ENCODE measurements at regions not wholly inside any gene's neighbourhood (a gene's known extent, or its start where the extent isn't known, plus 50 kb on each side); places are given as distances from the start of the nearest gene placed in this dataset.

DNA sequence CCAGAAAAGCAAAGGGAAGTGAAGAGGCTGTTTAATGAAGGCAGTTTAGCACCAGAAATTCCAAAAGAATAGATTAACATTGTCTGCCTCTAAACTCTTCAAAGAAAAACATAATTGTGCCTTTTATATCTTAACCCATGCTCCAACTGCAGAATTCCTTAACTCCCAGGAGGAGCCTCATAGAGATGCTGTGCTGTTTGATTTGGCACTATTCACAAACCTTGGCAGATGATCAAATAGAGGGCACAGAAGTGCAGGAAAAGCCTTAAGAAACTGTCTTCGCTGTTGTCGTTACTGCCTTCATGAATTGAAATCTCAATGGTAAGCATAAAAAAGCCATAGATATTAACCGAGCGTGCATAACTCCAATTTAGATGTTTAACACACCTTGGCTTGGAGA lies 124.1 kb upstream of the MPPED2 start:
- Histone ChIP-seq H3K9ac (no peak overlapping the region), H3K4me1 (ENCODE audit: control insufficient read depth in 1 of 2, insufficient read depth in 2 of 2, low read depth in 1 of 2, low read length in 1 of 2) (peaks cover 0 to 3% of the 10 kb centered on the region in 2 experiments; a peak in 3 of 4 replicates), H3K9me2 (no peaks in the 10 kb centered on the region), H3K4me2 (no peak overlapping the region), H3K9me3 (no peaks in the 10 kb centered on the region), H3K4me3 (ENCODE audit: low read depth in 2 of 2, low read length in 1 of 2) (no peak overlapping the region), H3K27me3 (ENCODE audit: insufficient read depth) (no peaks in the 10 kb centered on the region), H4K20me1 (ENCODE audit: insufficient read depth) (no peaks in the 10 kb centered on the region), H2AFZ (ENCODE audit: low read depth) (no peak overlapping the region), H3F3A (replicated peaks; ENCODE audit: insufficient read depth) (no peaks in the 10 kb centered on the region), H3K27ac (ENCODE audit: low read depth in 2 of 2, low read length in 1 of 2) (no peak overlapping the region), H3K79me2 (ENCODE audit: insufficient read depth) (no peaks in the 10 kb centered on the region), H3K36me3 (replicated peaks in 1 of 2; ENCODE audit: control insufficient read depth in 1 of 2, insufficient read depth in 2 of 2, low read length in 1 of 2) (no peaks in the 10 kb centered on the region)
- TF ChIP-seq, protein P1, sequence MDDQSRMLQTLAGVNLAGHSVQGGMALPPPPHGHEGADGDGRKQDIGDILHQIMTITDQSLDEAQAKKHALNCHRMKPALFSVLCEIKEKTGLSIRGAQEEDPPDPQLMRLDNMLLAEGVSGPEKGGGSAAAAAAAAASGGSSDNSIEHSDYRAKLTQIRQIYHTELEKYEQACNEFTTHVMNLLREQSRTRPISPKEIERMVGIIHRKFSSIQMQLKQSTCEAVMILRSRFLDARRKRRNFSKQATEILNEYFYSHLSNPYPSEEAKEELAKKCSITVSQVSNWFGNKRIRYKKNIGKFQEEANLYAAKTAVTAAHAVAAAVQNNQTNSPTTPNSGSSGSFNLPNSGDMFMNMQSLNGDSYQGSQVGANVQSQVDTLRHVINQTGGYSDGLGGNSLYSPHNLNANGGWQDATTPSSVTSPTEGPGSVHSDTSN (IDR thresholded peaks at IDR 0.05), result no peak
- TF ChIP-seq, protein P2, sequence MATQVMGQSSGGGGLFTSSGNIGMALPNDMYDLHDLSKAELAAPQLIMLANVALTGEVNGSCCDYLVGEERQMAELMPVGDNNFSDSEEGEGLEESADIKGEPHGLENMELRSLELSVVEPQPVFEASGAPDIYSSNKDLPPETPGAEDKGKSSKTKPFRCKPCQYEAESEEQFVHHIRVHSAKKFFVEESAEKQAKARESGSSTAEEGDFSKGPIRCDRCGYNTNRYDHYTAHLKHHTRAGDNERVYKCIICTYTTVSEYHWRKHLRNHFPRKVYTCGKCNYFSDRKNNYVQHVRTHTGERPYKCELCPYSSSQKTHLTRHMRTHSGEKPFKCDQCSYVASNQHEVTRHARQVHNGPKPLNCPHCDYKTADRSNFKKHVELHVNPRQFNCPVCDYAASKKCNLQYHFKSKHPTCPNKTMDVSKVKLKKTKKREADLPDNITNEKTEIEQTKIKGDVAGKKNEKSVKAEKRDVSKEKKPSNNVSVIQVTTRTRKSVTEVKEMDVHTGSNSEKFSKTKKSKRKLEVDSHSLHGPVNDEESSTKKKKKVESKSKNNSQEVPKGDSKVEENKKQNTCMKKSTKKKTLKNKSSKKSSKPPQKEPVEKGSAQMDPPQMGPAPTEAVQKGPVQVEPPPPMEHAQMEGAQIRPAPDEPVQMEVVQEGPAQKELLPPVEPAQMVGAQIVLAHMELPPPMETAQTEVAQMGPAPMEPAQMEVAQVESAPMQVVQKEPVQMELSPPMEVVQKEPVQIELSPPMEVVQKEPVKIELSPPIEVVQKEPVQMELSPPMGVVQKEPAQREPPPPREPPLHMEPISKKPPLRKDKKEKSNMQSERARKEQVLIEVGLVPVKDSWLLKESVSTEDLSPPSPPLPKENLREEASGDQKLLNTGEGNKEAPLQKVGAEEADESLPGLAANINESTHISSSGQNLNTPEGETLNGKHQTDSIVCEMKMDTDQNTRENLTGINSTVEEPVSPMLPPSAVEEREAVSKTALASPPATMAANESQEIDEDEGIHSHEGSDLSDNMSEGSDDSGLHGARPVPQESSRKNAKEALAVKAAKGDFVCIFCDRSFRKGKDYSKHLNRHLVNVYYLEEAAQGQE (IDR thresholded peaks at IDR 0.05; ENCODE audit: low read depth, low read length), result no peak
- TF ChIP-seq, protein P3, sequence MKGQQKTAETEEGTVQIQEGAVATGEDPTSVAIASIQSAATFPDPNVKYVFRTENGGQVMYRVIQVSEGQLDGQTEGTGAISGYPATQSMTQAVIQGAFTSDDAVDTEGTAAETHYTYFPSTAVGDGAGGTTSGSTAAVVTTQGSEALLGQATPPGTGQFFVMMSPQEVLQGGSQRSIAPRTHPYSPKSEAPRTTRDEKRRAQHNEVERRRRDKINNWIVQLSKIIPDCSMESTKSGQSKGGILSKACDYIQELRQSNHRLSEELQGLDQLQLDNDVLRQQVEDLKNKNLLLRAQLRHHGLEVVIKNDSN (IDR thresholded peaks at IDR 0.05; ENCODE audit: borderline replicate concordance, low read depth), result no peak
- TF ChIP-seq EP300 (IDR thresholded peaks at IDR 0.05; ENCODE audit: borderline replicate concordance in 1 of 2, low read depth in 1 of 2, low read length in 1 of 2), result no peak
- TF ChIP-seq, protein P4, sequence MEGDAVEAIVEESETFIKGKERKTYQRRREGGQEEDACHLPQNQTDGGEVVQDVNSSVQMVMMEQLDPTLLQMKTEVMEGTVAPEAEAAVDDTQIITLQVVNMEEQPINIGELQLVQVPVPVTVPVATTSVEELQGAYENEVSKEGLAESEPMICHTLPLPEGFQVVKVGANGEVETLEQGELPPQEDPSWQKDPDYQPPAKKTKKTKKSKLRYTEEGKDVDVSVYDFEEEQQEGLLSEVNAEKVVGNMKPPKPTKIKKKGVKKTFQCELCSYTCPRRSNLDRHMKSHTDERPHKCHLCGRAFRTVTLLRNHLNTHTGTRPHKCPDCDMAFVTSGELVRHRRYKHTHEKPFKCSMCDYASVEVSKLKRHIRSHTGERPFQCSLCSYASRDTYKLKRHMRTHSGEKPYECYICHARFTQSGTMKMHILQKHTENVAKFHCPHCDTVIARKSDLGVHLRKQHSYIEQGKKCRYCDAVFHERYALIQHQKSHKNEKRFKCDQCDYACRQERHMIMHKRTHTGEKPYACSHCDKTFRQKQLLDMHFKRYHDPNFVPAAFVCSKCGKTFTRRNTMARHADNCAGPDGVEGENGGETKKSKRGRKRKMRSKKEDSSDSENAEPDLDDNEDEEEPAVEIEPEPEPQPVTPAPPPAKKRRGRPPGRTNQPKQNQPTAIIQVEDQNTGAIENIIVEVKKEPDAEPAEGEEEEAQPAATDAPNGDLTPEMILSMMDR (IDR thresholded peaks at IDR 0.05), result no peak
- DNase-seq, result no peak
- POLR2A ChIA-PET, result no interaction called here
- CTCF ChIA-PET, result no interaction called here
- WGBS (ENCODE audit: low lambda C conversion rate), result 39% methylated on average over 4 of the region's 4 CpGs

DNA sequence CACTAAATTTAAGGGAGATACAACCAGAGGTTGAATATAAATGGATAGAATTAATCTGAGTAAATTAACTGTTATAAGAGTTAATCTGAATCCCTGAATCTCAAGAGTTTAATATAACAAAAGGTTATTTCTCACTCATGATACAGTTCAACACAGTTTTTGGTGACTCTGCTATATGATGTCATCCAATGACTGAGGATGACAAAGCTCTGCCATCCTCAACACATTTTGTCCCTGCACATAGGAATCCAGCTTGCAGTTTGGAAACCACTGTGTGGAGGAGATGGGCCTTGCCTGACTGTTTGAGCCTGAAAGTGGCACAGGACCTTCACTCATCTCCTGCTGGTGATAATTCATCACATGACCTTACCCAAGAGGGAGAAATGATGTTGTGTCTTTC lies 121.0 kb upstream of the MPPED2 start:
- CTCF ChIA-PET, result no interaction called here
- Histone ChIP-seq H3K4me2 (no peak overlapping the region), H3K4me1 (ENCODE audit: control insufficient read depth in 1 of 2, insufficient read depth in 2 of 2, low read depth in 1 of 2, low read length in 1 of 2) (peaks cover 0 to 5% of the 10 kb centered on the region in 2 experiments; a peak in 3 of 4 replicates), H3F3A (replicated peaks; ENCODE audit: insufficient read depth) (no peaks in the 10 kb centered on the region), H3K79me2 (ENCODE audit: insufficient read depth) (no peaks in the 10 kb centered on the region), H3K9ac (no peak overlapping the region), H3K27me3 (ENCODE audit: insufficient read depth) (no peaks in the 10 kb centered on the region), H3K9me3 (no peaks in the 10 kb centered on the region), H3K4me3 (ENCODE audit: low read depth in 2 of 2, low read length in 1 of 2) (no peak overlapping the region), H3K9me2 (no peaks in the 10 kb centered on the region), H3K27ac (ENCODE audit: low read depth in 2 of 2, low read length in 1 of 2) (no peak overlapping the region), H2AFZ (ENCODE audit: low read depth) (no peak overlapping the region), H3K36me3 (replicated peaks in 1 of 2; ENCODE audit: control insufficient read depth in 1 of 2, insufficient read depth in 2 of 2, low read length in 1 of 2) (no peaks in the 10 kb centered on the region), H4K20me1 (ENCODE audit: insufficient read depth) (no peaks in the 10 kb centered on the region)
- no peak for DNase-seq
- POLR2A ChIA-PET, result no interaction called here
- TF ChIP-seq MEF2A (IDR thresholded peaks at IDR 0.05; ENCODE audit: borderline replicate concordance, low read depth), result no peak
- no peak for TF ChIP-seq GABPA (IDR thresholded peaks at IDR 0.05; ENCODE audit: low read depth)
- TF ChIP-seq, protein P4 (IDR thresholded peaks at IDR 0.05), result no peak
- TF ChIP-seq, protein P2 (IDR thresholded peaks at IDR 0.05; ENCODE audit: low read depth, low read length), result no peak
- TF ChIP-seq, protein P5, sequence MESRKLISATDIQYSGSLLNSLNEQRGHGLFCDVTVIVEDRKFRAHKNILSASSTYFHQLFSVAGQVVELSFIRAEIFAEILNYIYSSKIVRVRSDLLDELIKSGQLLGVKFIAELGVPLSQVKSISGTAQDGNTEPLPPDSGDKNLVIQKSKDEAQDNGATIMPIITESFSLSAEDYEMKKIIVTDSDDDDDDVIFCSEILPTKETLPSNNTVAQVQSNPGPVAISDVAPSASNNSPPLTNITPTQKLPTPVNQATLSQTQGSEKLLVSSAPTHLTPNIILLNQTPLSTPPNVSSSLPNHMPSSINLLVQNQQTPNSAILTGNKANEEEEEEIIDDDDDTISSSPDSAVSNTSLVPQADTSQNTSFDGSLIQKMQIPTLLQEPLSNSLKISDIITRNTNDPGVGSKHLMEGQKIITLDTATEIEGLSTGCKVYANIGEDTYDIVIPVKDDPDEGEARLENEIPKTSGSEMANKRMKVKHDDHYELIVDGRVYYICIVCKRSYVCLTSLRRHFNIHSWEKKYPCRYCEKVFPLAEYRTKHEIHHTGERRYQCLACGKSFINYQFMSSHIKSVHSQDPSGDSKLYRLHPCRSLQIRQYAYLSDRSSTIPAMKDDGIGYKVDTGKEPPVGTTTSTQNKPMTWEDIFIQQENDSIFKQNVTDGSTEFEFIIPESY (IDR thresholded peaks at IDR 0.05; ENCODE audit: borderline replicate concordance, low read depth), result no peak

Measured in SK-N-SH (cell line).